IMR-90 (cell line): ENCODE measurements at regions not wholly inside any gene's neighbourhood (a gene's known extent, or its start where the extent isn't known, plus 50 kb on each side); places are given as distances from the start of the nearest gene placed in this dataset.

ENCODE experiments used
- CTCF ChIP-seq: conservative IDR thresholded peaks from 2 replicates; pipeline ENCODE4 v1.5.1; 2012; ENCODE audit warnings: mild to moderate bottlenecking, low read depth, low read length, improper control_type of control experiment
- ELK1 ChIP-seq: fragments of 150-350 bp; IDR thresholded peaks from 2 replicates; pipeline ENCODE4 v1.6.1; 2016; ENCODE audit warnings: low read depth, mild to moderate bottlenecking, low read length, moderate library complexity, borderline replicate concordance
- FOS ChIP-seq: fragments of 150-350 bp; IDR thresholded peaks from 2 replicates; pipeline ENCODE4 v1.6.1; 2016; ENCODE audit warnings: low read depth, low read length
- MAFK ChIP-seq: IDR thresholded peaks from 2 replicates; pipeline ENCODE4 v1.6.1; 2012; ENCODE audit warnings: low read depth, low read length, improper control_type of control experiment
- MXI1 ChIP-seq: IDR thresholded peaks from 2 replicates; pipeline ENCODE4 v1.6.1; 2012; ENCODE audit warnings: low read depth, mild to moderate bottlenecking, low read length, moderate library complexity, borderline replicate concordance
- NFE2L2 ChIP-seq: fragments of 150-350 bp; IDR thresholded peaks from 2 replicates; pipeline ENCODE4 v1.6.1; 2016; ENCODE audit warnings: low read depth, mild to moderate bottlenecking, low read length
- POLR2A ChIP-seq: IDR thresholded peaks from 2 replicates; pipeline ENCODE4 v1.6.1; 2012; ENCODE audit warnings: mild to moderate bottlenecking, low read depth, low read length
- RCOR1 ChIP-seq: IDR thresholded peaks from 2 replicates; pipeline ENCODE4 v1.6.1; 2012; ENCODE audit warnings: mild to moderate bottlenecking, low read length, improper control_type of control experiment; ENCODE audit not compliant: insufficient replicate concordance

- TF ChIP-seq CTCF (no peak), MXI1 (no peak), NFE2L2 (no peak), ELK1 (no peak), MAFK (no peak), POLR2A (no peak), RCOR1 (no peak), FOS (no peak)
Measured at GRCh38 chr9:78725503-78725902, 428.6 kb downstream of the PSAT1 start.
